ENCODE measurements at regions not wholly inside any gene's neighbourhood (a gene's known extent, or its start where the extent isn't known, plus 50 kb on each side); places are given as distances from the start of the nearest gene placed in this dataset.
"Not testable (repeated sequence)": the region's sequence is repeated elsewhere in the genome, so short reads cannot be mapped to it uniquely, and the experiment has no call there.

- ATAC-seq (ENCODE audit: poor library complexity) = no peak
Observed at GRCh38 chr5:133864711-133865110, 103.7 kb downstream of the C5orf15 start.

GRCh38 chr5:133863857-133864585 lies 104.4 kb downstream of the C5orf15 start:
- no peak for DNase-seq
- intact Hi-C loops (cut with DNase I) = no loop called here
- no peak for ATAC-seq (ENCODE audit: poor library complexity)

More at GRCh38 chr5:133864711-133865110, 103.7 kb downstream of the C5orf15 start:
- DNase-seq = no peak
- intact Hi-C loops (cut with DNase I) = loop anchor here (5.0 kb wide), 2 partner anchors 107 to 752 kb away; no protein-coding TSS in a partner anchor

- intact Hi-C loops (cut with DNase I) = no loop called here
- no peak for ATAC-seq (ENCODE audit: poor library complexity)
- DNase-seq = no peak
Observed at GRCh38 chr5:133861161-133861737, 107.2 kb downstream of the C5orf15 start.

- DNase-seq (no peak), ATAC-seq (ENCODE audit: poor library complexity) (no peak)
- intact Hi-C loops (cut with DNase I) = no loop called here
Observed at GRCh38 chr5:133859073-133859472, 109.4 kb downstream of the C5orf15 start.

- DNase-seq; intact Hi-C loops (cut with DNase I); ATAC-seq (ENCODE audit: poor library complexity): not testable (repeated sequence)
Observed at GRCh38 chr5:133857595-133858313, 110.7 kb downstream of the C5orf15 start.

GRCh38 chr5:133854554-133854953 lies 113.9 kb downstream of the C5orf15 start:
- intact Hi-C loops (cut with DNase I) = no loop called here
- DNase-seq (no peak), ATAC-seq (ENCODE audit: poor library complexity) (no peak)

- intact Hi-C loops (cut with DNase I) = no loop called here
- DNase-seq (no peak), ATAC-seq (ENCODE audit: poor library complexity) (no peak)
Observed at GRCh38 chr5:133853646-133854365, 114.6 kb downstream of the C5orf15 start.

- ATAC-seq (ENCODE audit: poor library complexity) = no peak
- intact Hi-C loops (cut with DNase I) = no loop called here
- DNase-seq = no peak
Observed at GRCh38 chr5:133851521-133851920, 116.9 kb downstream of the C5orf15 start.

GRCh38 chr5:133850811-133851210 lies 117.6 kb downstream of the C5orf15 start:
- DNase-seq = no peak
- no peak for ATAC-seq (ENCODE audit: poor library complexity)
- intact Hi-C loops (cut with DNase I) = no loop called here

- ATAC-seq (ENCODE audit: poor library complexity) (peak; percentile 29), DNase-seq (no peak)
- intact Hi-C loops (cut with DNase I) = no loop called here
Observed at GRCh38 chr5:133849116-133849515, 119.3 kb downstream of the C5orf15 start.

- ATAC-seq (ENCODE audit: poor library complexity) (no peak), DNase-seq (no peak)
Observed at GRCh38 chr5:133848341-133848811, 120.0 kb downstream of the C5orf15 start.

GRCh38 chr5:133847886-133848285 lies 120.5 kb downstream of the C5orf15 start:
- intact Hi-C loops (cut with DNase I) = no loop called here
- no peak for ATAC-seq (ENCODE audit: poor library complexity)

More at GRCh38 chr5:133848341-133848811, 120.0 kb downstream of the C5orf15 start:
- intact Hi-C loops (cut with DNase I) = no loop called here

GRCh38 chr5:133847301-133847700 lies 121.1 kb downstream of the C5orf15 start:
- no peak for DNase-seq
- no peak for ATAC-seq (ENCODE audit: poor library complexity)
- intact Hi-C loops (cut with DNase I) = no loop called here

More at GRCh38 chr5:133847886-133848285, 120.5 kb downstream of the C5orf15 start:
- no peak for DNase-seq

GRCh38 chr5:133846478-133847226 lies 121.8 kb downstream of the C5orf15 start:
- ATAC-seq (ENCODE audit: poor library complexity) (no peak), DNase-seq (no peak)
- intact Hi-C loops (cut with DNase I) = no loop called here

GRCh38 chr5:133845271-133845670 lies 123.2 kb downstream of the C5orf15 start:
- intact Hi-C loops (cut with DNase I) = no loop called here
- no peak for ATAC-seq (ENCODE audit: poor library complexity)
- no peak for DNase-seq

- DNase-seq (no peak), ATAC-seq (ENCODE audit: poor library complexity) (no peak)
- intact Hi-C loops (cut with DNase I) = no loop called here
Observed at GRCh38 chr5:133844836-133845235, 123.6 kb downstream of the C5orf15 start.

- intact Hi-C loops (cut with DNase I) = no loop called here
- DNase-seq = no peak
- ATAC-seq (ENCODE audit: poor library complexity) = no peak
Observed at GRCh38 chr5:133843911-133844310, 124.5 kb downstream of the C5orf15 start.

GRCh38 chr5:133842846-133843611 lies 125.4 kb downstream of the C5orf15 start:
- intact Hi-C loops (cut with DNase I) = no loop called here
- no peak for DNase-seq
- ATAC-seq (ENCODE audit: poor library complexity) = no peak
